Fibroblast of lung (primary cell): ENCODE measurements at regions not wholly inside any gene's neighbourhood (a gene's known extent, or its start where the extent isn't known, plus 50 kb on each side); places are given as distances from the start of the nearest gene placed in this dataset.

Source experiments
- DNase-seq, 2 donors: peaks; one replicate each; pipeline versions ENCODE4 v3.0.0 to v3.0.0-alpha.2; 2010; ENCODE audit warnings: low read depth in 2 of 2
- H2AFZ ChIP-seq: 2 replicates; pipeline ENCODE4 v1.5.1; 2012; ENCODE audit warnings: low read length, control low read depth, inconsistent platforms
- H3K27ac ChIP-seq: 2 replicates; pipeline ENCODE4 v1.5.1; 2011; ENCODE audit warnings: low read length, control low read depth; ENCODE audit not compliant: insufficient read depth
- H3K27me3 ChIP-seq: 2 replicates; pipeline ENCODE4 v1.5.1; 2011; ENCODE audit warnings: mild to moderate bottlenecking, low read length; ENCODE audit not compliant: control insufficient read depth, insufficient read depth
- H3K36me3 ChIP-seq: 2 replicates; pipeline ENCODE4 v1.5.1; 2011; ENCODE audit warnings: low read length; ENCODE audit not compliant: control insufficient read depth, insufficient read depth
- H3K4me1 ChIP-seq: 2 replicates; pipeline ENCODE4 v1.5.1; 2011; ENCODE audit warnings: low read length; ENCODE audit not compliant: control insufficient read depth, insufficient read depth; ENCODE audit errors: extremely low read depth
- H3K4me2 ChIP-seq: 2 replicates; pipeline ENCODE4 v1.5.1; 2011; ENCODE audit warnings: low read length, control low read depth; ENCODE audit not compliant: insufficient read depth; ENCODE audit errors: extremely low read depth
- H3K4me3 ChIP-seq, 4 experiments: fragments of 200-600 bp in 1 of 4; sonication (generic) in 1 of 4; replicated peaks in 1 of 4; 2 replicates each; pipeline ENCODE4 v1.5.1; 2011 to 2016; ENCODE audit warnings: low read length in 4 of 4, low read depth in 3 of 4, mild to moderate bottlenecking in 3 of 4, control low read depth in 2 of 4, inconsistent platforms in 1 of 4, mixed read lengths in 1 of 4; ENCODE audit not compliant: insufficient read depth in 1 of 4; ENCODE audit errors: control extremely low read depth in 1 of 4
- H3K79me2 ChIP-seq: 2 replicates; pipeline ENCODE4 v1.5.1; 2012; ENCODE audit warnings: mild to moderate bottlenecking, low read length, inconsistent platforms; ENCODE audit not compliant: control insufficient read depth, insufficient read depth
- H3K9ac ChIP-seq: 2 replicates; pipeline ENCODE4 v1.5.1; 2011; ENCODE audit warnings: mild to moderate bottlenecking, low read length, control low read depth; ENCODE audit not compliant: insufficient read depth
- H3K9me3 ChIP-seq: 2 replicates; pipeline ENCODE4 v1.5.1; 2012; ENCODE audit warnings: low read depth, low read length; ENCODE audit not compliant: control insufficient read depth, insufficient read depth
- H4K20me1 ChIP-seq: 2 replicates; pipeline ENCODE4 v1.5.1; 2011; ENCODE audit warnings: low read length; ENCODE audit not compliant: control insufficient read depth, insufficient read depth; ENCODE audit errors: extremely low read depth
- CTCF ChIP-seq, 2 donors: IDR thresholded peaks in 1 of 2; conservative IDR thresholded peaks in 1 of 2; 1 replicate in 1 of 2; 2 replicates in 1 of 2; pipeline ENCODE4 v1.5.1; 2011 to 2012; ENCODE audit warnings: low read length in 2 of 2, control low read depth in 1 of 2, inconsistent platforms in 1 of 2, low read depth in 1 of 2, mild to moderate bottlenecking in 1 of 2
- EZH2 ChIP-seq: IDR thresholded peaks from 2 replicates; pipeline ENCODE4 v1.5.1; 2012; ENCODE audit warnings: low read length, control low read depth, mild to moderate bottlenecking; ENCODE audit errors: missing control alignments

- DNase-seq: no peak
- Histone ChIP-seq H3K4me3 (no peak overlapping the region), H3K27me3 (no peaks in the 10 kb centered on the region), H3K79me2 (no peaks in the 10 kb centered on the region), H3K27ac (no peak overlapping the region), H2AFZ (no peak overlapping the region), H3K36me3 (no peaks in the 10 kb centered on the region), H3K9me3 (no peaks in the 10 kb centered on the region), H3K4me2 (no peak overlapping the region), H3K9ac (no peak overlapping the region), H3K4me1 (no peaks in the 10 kb centered on the region), H4K20me1 (no peaks in the 10 kb centered on the region)
- no peak for TF ChIP-seq CTCF (conservative IDR thresholded peaks at IDR 0.05 in 1 of 2, IDR thresholded peaks at IDR 0.05 in 1 of 2; ENCODE audit: low read depth in 1 of 2, low read length in 2 of 2)
- TF ChIP-seq EZH2: no peak
These were observed 574.9 kb upstream of the CAMK1G start for GRCh38 chr1:209008586-209008985.

- TF ChIP-seq EZH2 (no peak), CTCF (conservative IDR thresholded peaks at IDR 0.05 in 1 of 2, IDR thresholded peaks at IDR 0.05 in 1 of 2; ENCODE audit: low read depth in 1 of 2, low read length in 2 of 2) (no peak)
- no peak for DNase-seq
- no peaks in the 10 kb centered on the region for H3K4me1 ChIP-seq
- no peaks in the 10 kb centered on the region for H3K9me3 ChIP-seq
- no peak overlapping the region for H2AFZ ChIP-seq
- H4K20me1 ChIP-seq: no peaks in the 10 kb centered on the region
- no peaks in the 10 kb centered on the region for H3K27me3 ChIP-seq
- H3K9ac ChIP-seq: no peak overlapping the region
- H3K36me3 ChIP-seq: no peaks in the 10 kb centered on the region
- no peak overlapping the region for H3K4me3 ChIP-seq
- no peak overlapping the region for H3K4me2 ChIP-seq
- no peaks in the 10 kb centered on the region for H3K79me2 ChIP-seq
- no peak overlapping the region for H3K27ac ChIP-seq
These were observed 572.9 kb upstream of the CAMK1G start for GRCh38 chr1:209010475-209011230.

GRCh38 chr1:209012443-209013196 lies 570.9 kb upstream of the CAMK1G start:
- Histone ChIP-seq H3K9ac (no peak overlapping the region), H2AFZ (no peak overlapping the region), H3K4me3 (no peak overlapping the region), H3K4me1 (no peaks in the 10 kb centered on the region), H3K79me2 (no peaks in the 10 kb centered on the region), H3K27ac (no peak overlapping the region), H3K4me2 (no peak overlapping the region), H3K36me3 (no peaks in the 10 kb centered on the region), H3K9me3 (no peaks in the 10 kb centered on the region), H3K27me3 (no peaks in the 10 kb centered on the region), H4K20me1 (no peaks in the 10 kb centered on the region)
- no peak for TF ChIP-seq CTCF (conservative IDR thresholded peaks at IDR 0.05 in 1 of 2, IDR thresholded peaks at IDR 0.05 in 1 of 2; ENCODE audit: low read depth in 1 of 2, low read length in 2 of 2)
- no peak for TF ChIP-seq EZH2
- DNase-seq: no peak
